BLaER1 treated with 17β-estradiol and CSF1 and Interleukin-3, amounts not matched to agents 10 nM and 100 nM (cell line): ENCODE measurements at regions not wholly inside any gene's neighbourhood (a gene's known extent, or its start where the extent isn't known, plus 50 kb on each side); places are given as distances from the start of the nearest gene placed in this dataset.

ENCODE experiments used
- H3K27ac ChIP-seq, 11 experiments: shearing (Covaris generic); formaldehyde crosslinking; 2 replicates each; pipeline ENCODE4 v1.8.1; 2022
- H3K27me3 ChIP-seq, 11 experiments: shearing (Covaris generic); formaldehyde crosslinking; 2 replicates each; pipeline ENCODE4 v1.8.1; 2022
- H3K36me3 ChIP-seq, 11 experiments: shearing (Covaris generic); formaldehyde crosslinking; 2 replicates each; pipeline ENCODE4 v1.8.1; 2022
- H3K4me1 ChIP-seq, 10 experiments: shearing (Covaris generic); formaldehyde crosslinking; 2 replicates each; pipeline ENCODE4 v1.8.1; 2022
- H3K4me2 ChIP-seq, 11 experiments: shearing (Covaris generic); formaldehyde crosslinking; 2 replicates each; pipeline ENCODE4 v1.8.1; 2022
- H3K4me3 ChIP-seq, 10 experiments: shearing (Covaris generic); formaldehyde crosslinking; 2 replicates each; pipeline ENCODE4 v1.8.1; 2022
- H3K9ac ChIP-seq, 11 experiments: shearing (Covaris generic); formaldehyde crosslinking; 2 replicates each; pipeline ENCODE4 v1.8.1; 2022
- H3K9me3 ChIP-seq, 11 experiments: shearing (Covaris generic); formaldehyde crosslinking; replicated peaks in 1 of 11; 2 replicates each; pipeline ENCODE4 v1.8.1; 2022
- H4K20me1 ChIP-seq, 11 experiments: shearing (Covaris generic); formaldehyde crosslinking; 2 replicates each; pipeline ENCODE4 v1.8.1; 2022
- Cebpa-rat ChIP-seq, 11 experiments: shearing (Covaris generic); IDR thresholded peaks; 2 replicates each; pipeline ENCODE4 v1.8.1; 2022

- Histone ChIP-seq H4K20me1 (no peaks in the 10 kb centered on the region), H3K4me3 (no peak overlapping the region), H3K9me3 (no peaks in the 10 kb centered on the region), H3K4me2 (no peak overlapping the region), H3K4me1 (no peaks in the 10 kb centered on the region), H3K36me3 (no peaks in the 10 kb centered on the region), H3K27ac (no peak overlapping the region), H3K27me3 (no peaks in the 10 kb centered on the region), H3K9ac (no peak overlapping the region)
- TF ChIP-seq Cebpa-rat (IDR thresholded peaks at IDR 0.05) = no peak
These were observed 309.9 kb upstream of the ZNF521 start for GRCh38 chr18:25661831-25662230.

GRCh38 chr18:25659541-25659940, 307.6 kb upstream of the ZNF521 start:
- Histone ChIP-seq H3K9me3 (peaks cover 0 to 10% (median 0%) of the 10 kb centered on the region in 11 experiments; a peak in 3 of 22 replicates), H4K20me1 (no peaks in the 10 kb centered on the region), H3K27me3 (no peaks in the 10 kb centered on the region), H3K36me3 (no peaks in the 10 kb centered on the region), H3K9ac (no peak overlapping the region), H3K27ac (no peak overlapping the region), H3K4me1 (no peaks in the 10 kb centered on the region), H3K4me2 (no peak overlapping the region), H3K4me3 (no peak overlapping the region)
- TF ChIP-seq Cebpa-rat (IDR thresholded peaks at IDR 0.05) = no peak

- no peaks in the 10 kb centered on the region for H3K36me3 ChIP-seq
- H3K4me1 ChIP-seq = no peaks in the 10 kb centered on the region
- H3K4me2 ChIP-seq = no peak overlapping the region
- no peak overlapping the region for H3K9ac ChIP-seq
- no peaks in the 10 kb centered on the region for H3K27me3 ChIP-seq
- no peak overlapping the region for H3K27ac ChIP-seq
- H3K9me3 ChIP-seq = peaks cover 0 to 13% (median 0%) of the 10 kb centered on the region in 11 experiments; a peak in 3 of 22 replicates
- no peak overlapping the region for H3K4me3 ChIP-seq
- TF ChIP-seq Cebpa-rat (IDR thresholded peaks at IDR 0.05) = no peak
- H4K20me1 ChIP-seq = no peaks in the 10 kb centered on the region
These were observed 306.5 kb upstream of the ZNF521 start for GRCh38 chr18:25658476-25658875.

GRCh38 chr18:25651553-25651952, 299.6 kb upstream of the ZNF521 start:
- Histone ChIP-seq H3K9ac (no peak overlapping the region), H3K4me3 (no peak overlapping the region), H3K27me3 (no peaks in the 10 kb centered on the region), H3K36me3 (no peaks in the 10 kb centered on the region), H3K4me1 (no peaks in the 10 kb centered on the region), H3K9me3 (peaks cover 0 to 13% (median 0%) of the 10 kb centered on the region in 11 experiments; a peak in 3 of 22 replicates), H3K27ac (no peak overlapping the region), H3K4me2 (no peak overlapping the region), H4K20me1 (no peaks in the 10 kb centered on the region)
- TF ChIP-seq Cebpa-rat (IDR thresholded peaks at IDR 0.05) = no peak

GRCh38 chr18:25650201-25650941, 298.4 kb upstream of the ZNF521 start:
- Histone ChIP-seq H3K27ac (no peak overlapping the region), H3K9me3 (peaks cover 0 to 12% (median 0%) of the 10 kb centered on the region in 11 experiments; a peak in 3 of 22 replicates), H3K9ac (no peak overlapping the region), H3K4me2 (no peak overlapping the region), H3K27me3 (no peaks in the 10 kb centered on the region), H3K36me3 (no peaks in the 10 kb centered on the region), H3K4me3 (no peak overlapping the region), H3K4me1 (no peaks in the 10 kb centered on the region), H4K20me1 (no peaks in the 10 kb centered on the region)
- TF ChIP-seq Cebpa-rat (IDR thresholded peaks at IDR 0.05) = no peak

- Histone ChIP-seq H3K4me1 (no peaks in the 10 kb centered on the region), H4K20me1 (no peaks in the 10 kb centered on the region), H3K9ac (no peak overlapping the region), H3K4me2 (no peak overlapping the region), H3K27ac (no peak overlapping the region), H3K4me3 (no peak overlapping the region), H3K36me3 (no peaks in the 10 kb centered on the region), H3K9me3 (no peaks in the 10 kb centered on the region), H3K27me3 (no peaks in the 10 kb centered on the region)
- TF ChIP-seq Cebpa-rat (IDR thresholded peaks at IDR 0.05) = no peak
These were observed 296.8 kb upstream of the ZNF521 start for GRCh38 chr18:25648716-25649260.

- H3K27me3 ChIP-seq = no peaks in the 10 kb centered on the region
- no peaks in the 10 kb centered on the region for H3K36me3 ChIP-seq
- H3K27ac ChIP-seq = no peak overlapping the region
- no peak for TF ChIP-seq Cebpa-rat (IDR thresholded peaks at IDR 0.05)
- no peak overlapping the region for H3K4me2 ChIP-seq
- H3K9me3 ChIP-seq = no peaks in the 10 kb centered on the region
- H3K4me1 ChIP-seq = no peaks in the 10 kb centered on the region
- no peak overlapping the region for H3K9ac ChIP-seq
- no peak overlapping the region for H3K4me3 ChIP-seq
- H4K20me1 ChIP-seq = no peaks in the 10 kb centered on the region
These were observed 295.4 kb upstream of the ZNF521 start for GRCh38 chr18:25647404-25647803.

GRCh38 chr18:25646971-25647370, 295.0 kb upstream of the ZNF521 start:
- no peaks in the 10 kb centered on the region for H4K20me1 ChIP-seq
- no peak overlapping the region for H3K27ac ChIP-seq
- H3K36me3 ChIP-seq = no peaks in the 10 kb centered on the region
- no peak overlapping the region for H3K4me3 ChIP-seq
- H3K27me3 ChIP-seq = no peaks in the 10 kb centered on the region
- no peaks in the 10 kb centered on the region for H3K9me3 ChIP-seq
- H3K9ac ChIP-seq = no peak overlapping the region
- H3K4me1 ChIP-seq = no peaks in the 10 kb centered on the region
- TF ChIP-seq Cebpa-rat (IDR thresholded peaks at IDR 0.05) = no peak
- no peak overlapping the region for H3K4me2 ChIP-seq

- no peaks in the 10 kb centered on the region for H3K36me3 ChIP-seq
- no peak overlapping the region for H3K9ac ChIP-seq
- TF ChIP-seq Cebpa-rat (IDR thresholded peaks at IDR 0.05) = no peak
- H3K27ac ChIP-seq = no peak overlapping the region
- no peaks in the 10 kb centered on the region for H4K20me1 ChIP-seq
- H3K27me3 ChIP-seq = no peaks in the 10 kb centered on the region
- no peaks in the 10 kb centered on the region for H3K4me1 ChIP-seq
- no peak overlapping the region for H3K4me3 ChIP-seq
- no peaks in the 10 kb centered on the region for H3K9me3 ChIP-seq
- no peak overlapping the region for H3K4me2 ChIP-seq
These were observed 287.6 kb upstream of the ZNF521 start for GRCh38 chr18:25639596-25639995.

GRCh38 chr18:25633563-25633962, 281.6 kb upstream of the ZNF521 start:
- Histone ChIP-seq H3K36me3 (no peaks in the 10 kb centered on the region), H3K4me3 (no peak overlapping the region), H3K4me1 (no peaks in the 10 kb centered on the region), H3K27ac (no peak overlapping the region), H4K20me1 (no peaks in the 10 kb centered on the region), H3K27me3 (no peaks in the 10 kb centered on the region), H3K9ac (no peak overlapping the region), H3K4me2 (no peak overlapping the region), H3K9me3 (peaks cover 0 to 5% (median 0%) of the 10 kb centered on the region in 11 experiments; a peak in 2 of 22 replicates)
- no peak for TF ChIP-seq Cebpa-rat (IDR thresholded peaks at IDR 0.05)
